ENCODE measurements at regions not wholly inside any gene's neighbourhood (a gene's known extent, or its start where the extent isn't known, plus 50 kb on each side); places are given as distances from the start of the nearest gene placed in this dataset.
"Not testable (repeated sequence)": the region's sequence is repeated elsewhere in the genome, so short reads cannot be mapped to it uniquely, and the experiment has no call there.

GRCh38 chr18:22701795-22702194, 231.3 kb upstream of the RBBP8 start:
- no peak for DNase-seq (ENCODE audit: low spot score)

- no peak for DNase-seq (ENCODE audit: low spot score)
Observed at GRCh38 chr18:22702806-22703205, 230.3 kb upstream of the RBBP8 start.

- peak; percentile 51 for DNase-seq (ENCODE audit: low spot score)
Observed at GRCh38 chr18:22703883-22704585, 229.1 kb upstream of the RBBP8 start.

- no peak for DNase-seq (ENCODE audit: low spot score)
Observed at GRCh38 chr18:22704586-22704918, 228.6 kb upstream of the RBBP8 start.

GRCh38 chr18:22705328-22705727, 227.8 kb upstream of the RBBP8 start:
- no peak for DNase-seq (ENCODE audit: low spot score)

- DNase-seq (ENCODE audit: low spot score): not testable (repeated sequence)
Observed at GRCh38 chr18:22706025-22706424, 227.1 kb upstream of the RBBP8 start.

GRCh38 chr18:22709288-22710060, 223.7 kb upstream of the RBBP8 start:
- no peak for DNase-seq (ENCODE audit: low spot score)

- no peak for DNase-seq (ENCODE audit: low spot score)
Observed at GRCh38 chr18:22710673-22711191, 222.4 kb upstream of the RBBP8 start.

- DNase-seq (ENCODE audit: low spot score): no peak
Observed at GRCh38 chr18:22711192-22711685, 221.9 kb upstream of the RBBP8 start.

GRCh38 chr18:22713511-22713910, 219.6 kb upstream of the RBBP8 start:
- DNase-seq (ENCODE audit: low spot score): no peak

- DNase-seq (ENCODE audit: low spot score): not testable (repeated sequence)
Observed at GRCh38 chr18:22717536-22717935, 215.6 kb upstream of the RBBP8 start.

GRCh38 chr18:22723221-22723620, 209.9 kb upstream of the RBBP8 start:
- no peak for DNase-seq (ENCODE audit: low spot score)

GRCh38 chr18:22723773-22724172, 209.4 kb upstream of the RBBP8 start:
- no peak for DNase-seq (ENCODE audit: low spot score)

GRCh38 chr18:22726469-22726868, 206.7 kb upstream of the RBBP8 start:
- no peak for DNase-seq (ENCODE audit: low spot score)

GRCh38 chr18:22728016-22728415, 205.1 kb upstream of the RBBP8 start:
- no peak for DNase-seq (ENCODE audit: low spot score)

- DNase-seq (ENCODE audit: low spot score): no peak
Observed at GRCh38 chr18:22728481-22729105, 204.5 kb upstream of the RBBP8 start.

- DNase-seq (ENCODE audit: low spot score): no peak
Observed at GRCh38 chr18:22731398-22731797, 201.7 kb upstream of the RBBP8 start.

GRCh38 chr18:22734105-22734661, 198.9 kb upstream of the RBBP8 start:
- DNase-seq (ENCODE audit: low spot score): no peak

GRCh38 chr18:22734791-22735627, 198.1 kb upstream of the RBBP8 start:
- no peak for DNase-seq (ENCODE audit: low spot score)

GRCh38 chr18:22737054-22737453, 196.1 kb upstream of the RBBP8 start:
- no peak for DNase-seq (ENCODE audit: low spot score)

GRCh38 chr18:22739061-22739642, 194.0 kb upstream of the RBBP8 start:
- no peak for DNase-seq (ENCODE audit: low spot score)
